GM12878 (cell line): ENCODE measurements at regions not wholly inside any gene's neighbourhood (a gene's known extent, or its start where the extent isn't known, plus 50 kb on each side); places are given as distances from the start of the nearest gene placed in this dataset.
A peak's percentile ranks its signal among the peaks of the same experiment; 100 is the strongest.

Source experiments
- ATAC-seq: fragments of 200-7000 bp; cut with Tn5 transposase; 3 replicates; pipeline ENCODE4 v1.9.1; 2020; ENCODE audit warnings: mild to moderate bottlenecking, moderate library complexity
- BruUV-seq: library from RNA; stranded (reverse); fragments of 400-500 nt; replicated peaks from 2 replicates; lab custom pipeline; 2021; lab: Mats Ljungman, UMichigan
- CTCF ChIA-PET: fragments of 300-600 bp; sonication (Branson Sonifier 250); formaldehyde crosslinking; extraction: SDS; loops from one replicate; lab custom pipeline; 2021; ENCODE audit warnings: inconsistent platforms; lab: Yijun Ruan, JAX
- POLR2A ChIA-PET: fragments of 350-600 bp; formaldehyde crosslinking; extraction: SDS; loops from one replicate; lab custom pipeline; 2021; ENCODE audit warnings: inconsistent platforms; lab: Charles Lee
- RAD21 ChIA-PET: fragments of 300-600 bp; sonication (Branson Sonifier 250); formaldehyde crosslinking; loops from one replicate; lab custom pipeline; 2023; ENCODE audit warnings: antibody characterized with exemption; ENCODE audit not compliant: unreplicated experiment; lab: Charles Lee
- SMC1A ChIA-PET: fragments of 300-600 bp; sonication (Branson Sonifier 250); formaldehyde crosslinking; loops from one replicate; lab custom pipeline; 2023; ENCODE audit not compliant: unreplicated experiment, uncharacterized antibody; lab: Charles Lee
- DNase-seq: peaks from one replicate; pipeline ENCODE4 v3.0.0-alpha.2; 2011; ENCODE audit warnings: low read depth, low spot score
- FAIRE-seq: peaks from 3 replicates; lab custom pipeline; 2011; peaks lifted over from hg19 to GRCh38; lab: Jason Lieb, UNC
- H2AFZ ChIP-seq: 2 replicates; pipeline ENCODE4 v1.6.0; 2011; ENCODE audit warnings: low read depth, low read length, control low read depth; ENCODE audit not compliant: control insufficient read depth
- H3K27ac ChIP-seq: 2 replicates; pipeline ENCODE4 v1.5.1; 2011; ENCODE audit warnings: control low read depth; ENCODE audit not compliant: control insufficient read depth, insufficient read depth
- H3K27me3 ChIP-seq, 2 experiments: replicated peaks in 1 of 2; 2 replicates each; pipeline versions ENCODE4 v1.6.0 to v1.6.1; 2011; ENCODE audit warnings: low read length in 1 of 2; ENCODE audit not compliant: control insufficient read depth in 2 of 2, insufficient read depth in 2 of 2
- H3K36me3 ChIP-seq, 2 experiments: 2 replicates each; pipeline ENCODE4 v1.5.1; 2011; ENCODE audit warnings: low read length in 1 of 2; ENCODE audit not compliant: control insufficient read depth in 2 of 2, insufficient read depth in 2 of 2
- H3K4me1 ChIP-seq: 2 replicates; pipeline ENCODE4 v1.6.1; 2011; ENCODE audit warnings: mild to moderate bottlenecking, low read length, moderate library complexity, mixed read lengths; ENCODE audit not compliant: control insufficient read depth, insufficient read depth
- H3K4me2 ChIP-seq: 2 replicates; pipeline ENCODE4 v1.6.0; 2011; ENCODE audit warnings: control low read depth; ENCODE audit not compliant: control insufficient read depth, insufficient read depth
- H3K4me3 ChIP-seq: fragments of 200-600 bp; sonication (generic); 2 replicates; pipeline ENCODE4 v1.5.1; 2016
- H3K79me2 ChIP-seq: 2 replicates; pipeline ENCODE4 v1.6.0; 2011; ENCODE audit warnings: low read length; ENCODE audit not compliant: control insufficient read depth, insufficient read depth
- H3K9ac ChIP-seq: 2 replicates; pipeline ENCODE4 v1.8.0; 2011; ENCODE audit warnings: low read length, control low read depth, mixed read lengths; ENCODE audit not compliant: control insufficient read depth, insufficient read depth
- H3K9me3 ChIP-seq: replicated peaks from 3 replicates; pipeline ENCODE4 v1.5.1; 2011; ENCODE audit warnings: mild to moderate bottlenecking, low read length; ENCODE audit not compliant: control insufficient read depth, insufficient read depth
- H4K20me1 ChIP-seq: 2 replicates; pipeline ENCODE4 v1.6.0; 2011; ENCODE audit not compliant: control insufficient read depth, insufficient read depth
- ASH2L ChIP-seq: fragments of 300-600, 200-600 bp; sonication (generic); IDR thresholded peaks from 2 replicates; pipeline ENCODE4 v1.6.1; 2017; ENCODE audit warnings: low read depth, mild to moderate bottlenecking, borderline replicate concordance
- BACH1 ChIP-seq: fragments of 450-650 bp; IDR thresholded peaks from 2 replicates; pipeline ENCODE4 v1.6.1; 2017; ENCODE audit warnings: mild to moderate bottlenecking, borderline replicate concordance
- BHLHE40 ChIP-seq, 2 experiments: fragments of 450-650 bp in 1 of 2; IDR thresholded peaks; 2 replicates each; pipeline ENCODE4 v1.6.1; 2011 to 2017; ENCODE audit warnings: low read depth in 2 of 2, borderline replicate concordance in 1 of 2, improper control_type of control experiment in 1 of 2, low read length in 1 of 2, mild to moderate bottlenecking in 1 of 2
- FOXK2 ChIP-seq: fragments of 450-650 bp; IDR thresholded peaks from 2 replicates; pipeline ENCODE4 v1.6.1; 2017; ENCODE audit warnings: mild to moderate bottlenecking, moderate library complexity
- FOXM1 ChIP-seq: IDR thresholded peaks from 2 replicates; pipeline ENCODE4 v1.6.1; 2012; ENCODE audit warnings: low read depth, mild to moderate bottlenecking, inconsistent platforms, low read length, moderate library complexity
- HDAC2 ChIP-seq: fragments of 200-600 bp; sonication (generic); IDR thresholded peaks from 2 replicates; pipeline ENCODE4 v1.6.1; 2017
- HDGF ChIP-seq: fragments of 450-650 bp; IDR thresholded peaks from 2 replicates; pipeline ENCODE4 v1.6.1; 2016; ENCODE audit warnings: antibody characterized with exemption
- MTA3 ChIP-seq: IDR thresholded peaks from 2 replicates; pipeline ENCODE4 v1.6.1; 2012; ENCODE audit warnings: low read length, inconsistent platforms, borderline replicate concordance
- NFIC ChIP-seq: IDR thresholded peaks from 2 replicates; pipeline ENCODE4 v1.6.1; 2012; ENCODE audit warnings: low read depth, mild to moderate bottlenecking, inconsistent platforms, low read length, moderate library complexity
- PAX5 ChIP-seq: IDR thresholded peaks from 2 replicates; pipeline ENCODE4 v1.6.1; 2011; ENCODE audit warnings: low read depth, low read length, borderline replicate concordance
- SREBF2 ChIP-seq: IDR thresholded peaks from 2 replicates; pipeline ENCODE4 v1.6.1; 2012; ENCODE audit warnings: mild to moderate bottlenecking, low read length
- SUPT20H ChIP-seq: IDR thresholded peaks from 2 replicates; pipeline ENCODE4 v1.6.1; 2011; ENCODE audit warnings: low read depth, mild to moderate bottlenecking, low read length, moderate library complexity, borderline replicate concordance; ENCODE audit not compliant: control insufficient read depth
- ZBED1 ChIP-seq: IDR thresholded peaks from 2 replicates; pipeline ENCODE4 v1.6.1; 2016; ENCODE audit warnings: borderline replicate concordance
- ZNF217 ChIP-seq: fragments of 450-650 bp; IDR thresholded peaks from 2 replicates; pipeline ENCODE4 v1.6.1; 2017; ENCODE audit warnings: antibody characterized with exemption, mild to moderate bottlenecking
- ZNF622 ChIP-seq: fragments of 450-650 bp; IDR thresholded peaks from 2 replicates; pipeline ENCODE4 v1.6.1; 2017; ENCODE audit warnings: mild to moderate bottlenecking, inconsistent platforms
- ZZZ3 ChIP-seq: IDR thresholded peaks from 2 replicates; pipeline ENCODE4 v1.6.1; 2011; ENCODE audit warnings: low read depth; ENCODE audit not compliant: control insufficient read depth, insufficient read length
- WGBS: methylation state at CpG from one replicate; pipeline ENCODE4 v1.1.6; 2016; ENCODE audit warnings: low lambda C conversion rate; ENCODE audit not compliant: insufficient replicate concordance, insufficient coverage; ENCODE audit errors: missing lambda C conversion rate; 5-methylcytosine and 5-hydroxymethylcytosine counted together
- in situ Hi-C: fragments of 300-500 bp; cut with MboI; formaldehyde crosslinking; loops from 9 replicates; pipeline ENCODE4 v1.14.3; 2018; ENCODE audit warnings: mixed read lengths
- intact Hi-C: fragments of 100-400 bp; cut with micrococcal nuclease; formaldehyde crosslinking; loops from one replicate; pipeline ENCODE4 v1.14.2; 2022; ENCODE audit not compliant: unreplicated experiment
- TF ChIP-seq, protein P1 (sequence below): fragments of 450-650 bp; formaldehyde crosslinking; IDR thresholded peaks from 2 replicates; pipeline ENCODE4 v1.4.0; 2022; ENCODE audit warnings: mild to moderate bottlenecking, moderate library complexity
- TF ChIP-seq, protein P2 (sequence below): fragments of 450-650 bp; IDR thresholded peaks from 2 replicates; pipeline ENCODE4 v1.6.1; 2014; ENCODE audit warnings: mild to moderate bottlenecking
- TF ChIP-seq, protein P3 (sequence below): IDR thresholded peaks from 2 replicates; pipeline ENCODE4 v1.6.1; 2012; ENCODE audit warnings: low read length, inconsistent platforms

DNA sequence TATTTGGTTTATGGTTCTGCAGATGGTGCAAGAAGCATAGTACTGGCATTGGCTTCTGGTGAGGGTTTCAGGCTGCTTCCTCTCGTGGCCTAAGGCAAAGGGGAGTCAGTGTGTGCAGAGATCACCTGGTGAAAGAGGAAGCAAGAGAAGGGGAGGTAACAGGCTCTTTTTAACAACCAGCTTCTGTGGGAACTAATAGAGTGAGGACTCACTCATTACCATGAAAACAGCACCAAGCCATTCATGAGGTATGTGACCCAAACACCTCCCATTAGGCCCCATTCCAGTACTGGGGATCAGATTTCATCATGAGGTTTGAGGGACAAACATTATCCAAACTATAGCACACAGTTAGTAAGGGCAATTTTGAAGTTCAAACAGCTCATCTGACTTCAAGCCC is 263.5 kb downstream of the TMEM38B start (continued):
- TF ChIP-seq ZZZ3 (no peak), FOXK2 (no peak), ZBED1 (no peak), FOXM1 (no peak), BACH1 (no peak), HDGF (no peak), HDAC2 (no peak), PAX5 (no peak), SUPT20H (no peak)
- TF ChIP-seq, all 136 proteins: peak for 0

DNA sequence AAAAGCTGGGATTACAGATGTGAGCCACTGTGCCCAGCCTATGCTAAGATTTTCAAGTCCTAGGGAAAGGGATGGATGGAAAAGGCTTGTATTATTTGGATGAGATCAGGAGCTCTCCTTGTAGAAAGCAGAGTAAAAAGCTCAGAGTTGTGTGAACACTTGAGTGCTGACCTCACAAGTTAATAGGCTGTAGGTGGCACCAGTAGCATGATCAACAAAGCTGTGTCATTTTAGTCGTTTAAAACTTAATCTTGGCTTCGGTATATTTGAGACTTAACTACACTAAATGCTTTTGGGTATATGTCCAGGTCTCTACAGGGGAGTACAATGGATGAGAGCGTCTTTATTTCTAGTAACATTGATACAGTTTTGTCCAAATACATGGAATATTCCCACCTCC is 264.2 kb downstream of the TMEM38B start:
- intact Hi-C loops (no loop called here), in situ Hi-C loops (no loop called here)
- no TSS peak for BruUV-seq
- ChIA-PET SMC1A (interaction anchor here (0.7 kb wide), 1 partner anchor 41 kb away, joined by 4 read pairs; no protein-coding TSS in a partner anchor), CTCF (interaction anchor here (0.6 to 1.4 kb wide), 2 partner anchors 554 to 1198 kb away, joined by 3 read pairs; no protein-coding TSS in a partner anchor), POLR2A (no interaction called here), RAD21 (no interaction called here)
- Histone ChIP-seq H3K27ac (no peak overlapping the region), H3K4me1 (no peaks in the 10 kb centered on the region), H3K4me2 (no peak overlapping the region), H3K4me3 (no peak overlapping the region), H3K9me3 (no peaks in the 10 kb centered on the region), H3K9ac (no peak overlapping the region), H4K20me1 (no peaks in the 10 kb centered on the region), H3K27me3 (no peaks in the 10 kb centered on the region; a peak in 1 of 4 replicates), H2AFZ (no peak overlapping the region), H3K36me3 (no peaks in the 10 kb centered on the region), H3K79me2 (no peaks in the 10 kb centered on the region)
- FAIRE-seq (no peak), ATAC-seq (peak; percentile 36; the same call in 1 of the 3 replicates), DNase-seq (no peak)
- 28% methylated on average over 3 of the region's 3 CpGs for WGBS
- TF ChIP-seq MTA3 (no peak), BHLHE40 (IDR thresholded peaks at IDR 0.05; ENCODE audit: borderline replicate concordance in 1 of 2, low read depth in 2 of 2, low read length in 1 of 2) (no peak), ASH2L (no peak), ZNF622 (no peak), NFIC (no peak), SREBF2 (no peak), ZNF217 (no peak)
- TF ChIP-seq, protein P1, sequence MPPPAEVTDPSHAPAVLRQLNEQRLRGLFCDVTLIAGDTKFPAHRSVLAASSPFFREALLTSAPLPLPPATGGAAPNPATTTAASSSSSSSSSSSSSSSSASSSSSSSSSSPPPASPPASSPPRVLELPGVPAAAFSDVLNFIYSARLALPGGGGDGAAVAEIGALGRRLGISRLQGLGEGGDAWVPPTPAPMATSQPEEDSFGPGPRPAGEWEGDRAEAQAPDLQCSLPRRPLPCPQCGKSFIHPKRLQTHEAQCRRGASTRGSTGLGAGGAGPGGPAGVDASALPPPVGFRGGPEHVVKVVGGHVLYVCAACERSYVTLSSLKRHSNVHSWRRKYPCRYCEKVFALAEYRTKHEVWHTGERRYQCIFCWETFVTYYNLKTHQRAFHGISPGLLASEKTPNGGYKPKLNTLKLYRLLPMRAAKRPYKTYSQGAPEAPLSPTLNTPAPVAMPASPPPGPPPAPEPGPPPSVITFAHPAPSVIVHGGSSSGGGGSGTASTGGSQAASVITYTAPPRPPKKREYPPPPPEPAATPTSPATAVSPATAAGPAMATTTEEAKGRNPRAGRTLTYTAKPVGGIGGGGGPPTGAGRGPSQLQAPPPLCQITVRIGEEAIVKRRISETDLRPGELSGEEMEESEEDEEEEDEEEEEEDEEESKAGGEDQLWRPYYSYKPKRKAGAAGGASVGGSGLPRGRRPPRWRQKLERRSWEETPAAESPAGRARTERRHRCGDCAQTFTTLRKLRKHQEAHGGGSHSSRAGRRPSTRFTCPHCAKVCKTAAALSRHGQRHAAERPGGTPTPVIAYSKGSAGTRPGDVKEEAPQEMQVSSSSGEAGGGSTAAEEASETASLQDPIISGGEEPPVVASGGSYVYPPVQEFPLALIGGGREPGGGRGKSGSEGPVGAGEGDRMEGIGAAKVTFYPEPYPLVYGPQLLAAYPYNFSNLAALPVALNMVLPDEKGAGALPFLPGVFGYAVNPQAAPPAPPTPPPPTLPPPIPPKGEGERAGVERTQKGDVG (CRISPR knock-in tag), result no peak
- TF ChIP-seq, protein P2, sequence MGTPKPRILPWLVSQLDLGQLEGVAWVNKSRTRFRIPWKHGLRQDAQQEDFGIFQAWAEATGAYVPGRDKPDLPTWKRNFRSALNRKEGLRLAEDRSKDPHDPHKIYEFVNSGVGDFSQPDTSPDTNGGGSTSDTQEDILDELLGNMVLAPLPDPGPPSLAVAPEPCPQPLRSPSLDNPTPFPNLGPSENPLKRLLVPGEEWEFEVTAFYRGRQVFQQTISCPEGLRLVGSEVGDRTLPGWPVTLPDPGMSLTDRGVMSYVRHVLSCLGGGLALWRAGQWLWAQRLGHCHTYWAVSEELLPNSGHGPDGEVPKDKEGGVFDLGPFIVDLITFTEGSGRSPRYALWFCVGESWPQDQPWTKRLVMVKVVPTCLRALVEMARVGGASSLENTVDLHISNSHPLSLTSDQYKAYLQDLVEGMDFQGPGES, result no peak
- TF ChIP-seq, protein P3, sequence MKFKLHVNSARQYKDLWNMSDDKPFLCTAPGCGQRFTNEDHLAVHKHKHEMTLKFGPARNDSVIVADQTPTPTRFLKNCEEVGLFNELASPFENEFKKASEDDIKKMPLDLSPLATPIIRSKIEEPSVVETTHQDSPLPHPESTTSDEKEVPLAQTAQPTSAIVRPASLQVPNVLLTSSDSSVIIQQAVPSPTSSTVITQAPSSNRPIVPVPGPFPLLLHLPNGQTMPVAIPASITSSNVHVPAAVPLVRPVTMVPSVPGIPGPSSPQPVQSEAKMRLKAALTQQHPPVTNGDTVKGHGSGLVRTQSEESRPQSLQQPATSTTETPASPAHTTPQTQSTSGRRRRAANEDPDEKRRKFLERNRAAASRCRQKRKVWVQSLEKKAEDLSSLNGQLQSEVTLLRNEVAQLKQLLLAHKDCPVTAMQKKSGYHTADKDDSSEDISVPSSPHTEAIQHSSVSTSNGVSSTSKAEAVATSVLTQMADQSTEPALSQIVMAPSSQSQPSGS, result no peak
